Stimulated activated CD4-positive, alpha-beta T cell treated with anti-CD3 and anti-CD28 coated beads, Interleukin-4, amount 100 ng/mL, for 48 hours (primary cell): ENCODE measurements at regions not wholly inside any gene's neighbourhood (a gene's known extent, or its start where the extent isn't known, plus 50 kb on each side); places are given as distances from the start of the nearest gene placed in this dataset.
"Not testable (repeated sequence)": the region's sequence is repeated elsewhere in the genome, so short reads cannot be mapped to it uniquely, and the experiment has no call there.

Experiments
- DNase-seq, 2 donors: peaks; one replicate each; pipeline ENCODE4 v3.0.0-alpha.2; 2020; ENCODE audit warnings: low read depth in 2 of 2

GRCh38 chr1:43108080-43108479 is 64.0 kb downstream of the EBNA1BP2 start:
- DNase-seq: no peak

- DNase-seq: no peak
Observed at GRCh38 chr1:43107664-43108063, 64.4 kb downstream of the EBNA1BP2 start.

DNA sequence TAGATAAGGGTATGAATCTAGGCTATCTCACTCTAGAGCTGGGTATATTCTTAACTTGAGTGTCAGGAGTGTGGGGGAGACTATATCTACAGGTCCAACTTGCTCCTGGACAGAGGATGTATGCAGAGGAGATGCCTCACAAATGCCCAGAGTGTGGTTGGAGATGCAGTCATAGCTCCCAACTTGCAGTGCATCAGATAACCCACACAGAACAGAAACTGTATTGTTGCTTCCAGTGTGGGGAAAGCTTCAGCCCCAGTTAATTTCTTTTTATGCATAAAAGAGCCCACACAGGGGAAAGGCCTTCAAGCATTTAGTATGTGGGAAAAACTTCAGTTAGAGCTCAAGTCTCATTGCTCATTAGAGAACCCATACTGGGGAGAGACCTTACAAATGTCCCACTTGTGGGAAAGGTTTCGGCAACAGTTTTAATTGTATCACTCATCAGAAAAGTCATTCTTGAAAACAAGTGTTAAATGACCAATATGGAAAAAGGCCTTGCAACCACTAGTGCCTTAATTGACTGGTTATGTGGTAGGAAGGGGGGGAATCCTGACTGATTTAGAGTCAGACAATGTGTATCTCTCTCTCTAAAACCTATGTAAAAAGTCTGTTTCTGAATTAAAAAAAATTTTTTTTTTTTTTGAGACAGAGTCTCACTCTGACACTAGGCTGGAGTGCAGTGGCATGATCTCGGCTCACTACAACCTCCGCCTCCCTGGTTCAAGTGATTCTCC is 67.9 kb downstream of the EBNA1BP2 start:
- DNase-seq: no peak

GRCh38 chr1:43101061-43101460 is 71.0 kb downstream of the EBNA1BP2 start:
- no peak for DNase-seq

GRCh38 chr1:43098200-43098599 is 73.9 kb downstream of the EBNA1BP2 start:
- no peak for DNase-seq

DNA sequence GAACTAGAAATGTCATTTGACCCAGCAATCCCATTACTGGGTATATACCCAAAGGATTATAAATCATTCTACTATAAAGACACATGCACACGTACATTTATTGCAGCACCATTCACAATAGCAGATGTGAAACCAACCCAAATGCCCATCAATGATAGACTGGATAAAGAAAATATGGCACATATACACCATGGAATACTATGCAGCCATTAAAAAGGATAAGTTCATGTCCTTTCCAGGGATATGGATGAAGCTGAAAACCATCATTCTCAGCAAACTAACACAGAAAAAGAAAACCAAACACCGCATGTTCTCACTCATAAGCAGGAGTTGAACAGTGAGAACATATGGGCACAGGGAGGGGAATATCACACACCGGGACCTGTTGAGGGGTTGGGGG is 75.6 kb downstream of the EBNA1BP2 start:
- DNase-seq: not testable (repeated sequence)

GRCh38 chr1:43090812-43091211 is 81.3 kb downstream of the EBNA1BP2 start:
- not testable (repeated sequence) for DNase-seq

DNA sequence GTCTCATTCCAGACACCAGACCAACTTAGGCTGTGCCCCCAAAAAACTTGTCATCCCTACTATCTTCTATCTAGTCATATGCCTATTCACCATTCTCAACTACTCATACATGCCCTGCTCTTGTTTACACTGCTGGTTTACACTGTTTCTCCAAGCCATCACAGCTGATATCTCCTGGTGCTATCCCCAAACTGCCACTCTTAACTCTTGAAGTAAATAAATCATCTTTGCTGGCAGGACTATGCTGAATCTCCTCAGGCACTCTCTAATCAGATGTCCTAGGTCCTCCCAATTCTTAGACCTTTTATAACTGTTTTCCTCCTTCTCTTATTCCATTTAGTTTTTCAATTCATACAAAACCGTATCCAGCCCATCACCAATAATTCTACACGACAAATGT is 81.9 kb downstream of the EBNA1BP2 start:
- not testable (repeated sequence) for DNase-seq

- DNase-seq: no peak
Observed at GRCh38 chr1:43083375-43083891, 88.7 kb downstream of the EBNA1BP2 start.

DNA sequence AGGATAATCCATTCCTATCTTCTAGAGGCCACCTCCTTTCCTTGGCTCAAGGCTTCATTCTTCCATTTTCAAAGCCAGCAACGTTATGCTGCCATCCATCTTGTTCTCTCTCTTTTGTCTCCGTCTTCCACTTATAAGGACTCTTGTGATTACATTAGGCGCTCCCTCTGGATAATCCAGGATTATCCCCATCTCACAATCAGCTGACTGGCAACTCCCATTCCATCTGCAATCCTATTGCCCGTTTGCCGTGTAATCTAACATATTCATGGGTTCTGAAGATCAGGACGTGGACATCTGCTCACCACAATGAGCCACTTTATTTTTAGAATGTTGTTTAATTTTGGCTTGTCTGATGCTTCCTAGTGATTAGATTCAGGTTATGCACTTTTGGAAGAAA is 89.3 kb downstream of the EBNA1BP2 start:
- no peak for DNase-seq

DNA sequence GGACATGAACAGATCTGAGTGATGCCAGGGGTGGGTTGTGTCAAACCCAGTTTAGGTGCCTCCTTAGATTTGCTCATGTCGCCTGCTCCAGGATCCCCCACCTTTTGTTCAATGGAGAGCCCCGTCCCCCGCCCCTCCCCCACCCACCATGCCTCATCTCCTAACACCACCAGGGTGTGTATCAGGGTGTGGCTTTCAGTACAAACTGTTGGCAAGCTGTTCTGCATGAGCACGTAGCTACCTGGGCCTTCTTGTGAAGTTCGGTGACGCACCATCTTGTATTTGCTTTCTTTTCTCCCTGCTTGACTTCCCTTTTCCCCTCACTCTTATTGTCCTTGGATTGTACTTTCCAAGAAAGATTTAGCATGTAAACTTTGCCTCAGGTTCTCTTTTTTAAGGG is 94.8 kb downstream of the EBNA1BP2 start:
- no peak for DNase-seq

DNA sequence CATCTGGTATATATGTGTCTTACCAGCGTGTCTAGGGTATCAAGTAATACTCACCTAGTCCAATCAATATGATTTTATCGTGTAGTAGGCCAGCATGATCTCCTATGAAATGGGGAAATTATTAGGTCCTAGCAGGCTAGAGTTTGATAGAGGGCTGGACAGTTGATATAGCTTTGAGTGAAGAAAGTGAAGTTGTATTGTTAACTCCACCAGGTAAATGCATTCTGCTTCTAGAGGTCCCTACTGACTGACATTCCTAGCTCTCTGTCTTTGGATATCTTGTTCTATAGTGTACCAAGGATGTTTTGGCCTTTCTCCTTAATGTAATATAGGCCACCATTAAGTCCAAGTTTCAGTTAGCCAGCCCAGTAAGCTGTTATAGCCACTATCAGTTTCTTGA is 97.4 kb downstream of the EBNA1BP2 start:
- no peak for DNase-seq

- DNase-seq: no peak
Observed at GRCh38 chr1:43074244-43074643, 97.8 kb downstream of the EBNA1BP2 start.

DNA sequence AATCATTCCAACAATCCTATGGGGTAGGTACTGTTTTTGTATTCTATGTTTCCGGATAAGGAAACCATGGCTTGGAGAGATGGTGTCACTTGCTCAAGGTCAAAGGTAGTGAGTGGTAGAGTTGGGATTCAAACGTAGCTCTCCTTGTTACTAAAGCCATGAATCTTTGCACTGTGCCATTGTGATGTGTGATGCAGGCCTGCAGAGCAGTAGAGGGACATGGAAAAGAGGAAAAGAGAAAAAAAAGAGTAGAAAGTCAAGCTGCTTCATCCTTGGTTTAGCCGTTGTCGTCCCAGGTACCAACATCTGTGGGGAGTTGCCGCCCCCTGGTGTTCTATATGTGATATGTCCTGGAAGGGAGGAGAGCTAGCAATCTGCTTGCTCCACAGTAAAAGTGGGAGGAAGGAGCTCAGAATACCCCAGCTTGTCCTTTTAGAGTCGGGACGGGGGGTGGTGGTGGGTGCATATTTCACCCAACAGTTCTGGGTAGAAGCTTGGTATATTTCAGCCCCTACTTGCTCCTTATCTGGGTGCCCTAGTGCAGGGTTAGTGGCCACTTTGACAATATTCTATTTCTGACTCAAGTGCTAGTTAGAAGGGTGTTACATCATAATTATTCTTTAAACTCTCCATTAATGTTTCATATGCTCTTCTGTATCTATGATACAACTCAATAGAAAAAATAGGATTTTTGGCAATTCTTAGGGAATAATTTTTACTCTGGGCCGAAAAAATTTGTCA is 98.4 kb downstream of the EBNA1BP2 start:
- DNase-seq: peak; percentile 51 to 61

GRCh38 chr1:43072314-43072713 is 99.8 kb downstream of the EBNA1BP2 start:
- DNase-seq: no peak

DNA sequence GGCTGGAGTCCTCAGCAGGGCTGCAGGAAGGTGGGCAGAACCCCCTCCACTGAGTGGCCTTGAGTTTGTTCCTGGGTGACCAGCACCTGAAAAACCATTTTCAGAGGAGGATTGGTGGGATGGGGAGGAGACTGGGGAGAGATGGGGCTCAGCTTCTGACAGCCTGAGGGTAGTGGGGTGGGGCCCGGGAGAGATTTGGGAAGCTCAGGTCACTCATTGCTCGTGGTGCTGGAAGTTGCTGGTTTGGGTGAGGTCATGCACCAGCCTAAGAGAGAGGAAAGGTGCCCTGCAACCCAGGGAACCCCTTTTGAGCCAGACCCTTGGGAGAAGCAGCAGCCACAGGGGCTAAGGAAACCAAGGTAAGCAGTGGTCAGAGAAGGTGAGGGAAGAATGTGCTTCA is 100.8 kb downstream of the EBNA1BP2 start:
- no peak for DNase-seq

DNA sequence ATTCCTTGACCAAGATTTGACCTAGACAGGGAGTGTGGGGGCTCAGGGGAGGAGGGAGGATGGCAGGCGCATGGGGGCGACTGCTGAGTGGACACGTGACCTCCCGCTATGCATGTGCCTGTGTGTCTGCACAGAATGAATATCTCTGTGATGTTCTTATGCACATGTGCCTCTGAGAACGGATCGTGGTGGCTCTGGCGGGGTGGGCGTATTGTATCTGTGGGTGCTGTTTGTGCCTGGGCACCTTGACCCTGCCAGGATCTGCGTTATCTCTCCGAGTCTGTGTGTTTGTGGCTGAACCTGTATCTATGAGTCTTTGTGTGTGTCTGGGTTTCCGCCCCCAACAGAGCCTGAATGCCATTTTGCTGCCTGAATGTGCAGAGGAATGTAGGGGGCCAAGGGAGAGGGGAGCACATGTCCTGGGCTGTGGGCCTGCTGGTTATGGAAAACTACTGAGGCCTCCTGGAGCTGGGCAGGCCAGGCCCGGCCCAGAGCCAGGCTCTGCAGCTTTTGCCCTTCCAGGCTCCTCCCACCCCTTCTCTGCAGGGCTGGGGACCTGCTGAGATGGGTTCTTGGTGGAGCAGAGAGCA is 102.5 kb downstream of the EBNA1BP2 start:
- no peak for DNase-seq

DNA sequence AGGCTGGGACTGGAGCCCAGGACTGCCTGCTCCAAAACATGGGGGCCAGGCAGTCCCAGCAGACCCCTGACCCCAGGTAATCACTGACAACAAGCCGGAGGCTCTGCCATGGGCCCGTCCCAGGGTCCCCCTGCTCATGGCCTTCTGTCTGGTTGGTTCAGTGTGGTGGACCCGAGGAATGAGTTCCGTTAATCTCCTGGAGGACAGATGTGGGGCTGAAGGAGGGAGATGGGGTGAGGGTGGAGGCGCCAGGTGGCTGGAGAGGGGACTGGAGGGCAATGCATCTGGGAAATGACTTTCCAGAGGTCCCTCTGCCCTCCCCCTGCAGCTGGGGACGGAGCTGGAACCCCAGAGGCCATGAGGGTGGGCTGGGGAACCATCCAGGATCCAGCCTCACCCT is 103.2 kb downstream of the EBNA1BP2 start:
- no peak for DNase-seq

- no peak for DNase-seq
Observed at GRCh38 chr1:43067977-43068751, 103.9 kb downstream of the EBNA1BP2 start.

DNA sequence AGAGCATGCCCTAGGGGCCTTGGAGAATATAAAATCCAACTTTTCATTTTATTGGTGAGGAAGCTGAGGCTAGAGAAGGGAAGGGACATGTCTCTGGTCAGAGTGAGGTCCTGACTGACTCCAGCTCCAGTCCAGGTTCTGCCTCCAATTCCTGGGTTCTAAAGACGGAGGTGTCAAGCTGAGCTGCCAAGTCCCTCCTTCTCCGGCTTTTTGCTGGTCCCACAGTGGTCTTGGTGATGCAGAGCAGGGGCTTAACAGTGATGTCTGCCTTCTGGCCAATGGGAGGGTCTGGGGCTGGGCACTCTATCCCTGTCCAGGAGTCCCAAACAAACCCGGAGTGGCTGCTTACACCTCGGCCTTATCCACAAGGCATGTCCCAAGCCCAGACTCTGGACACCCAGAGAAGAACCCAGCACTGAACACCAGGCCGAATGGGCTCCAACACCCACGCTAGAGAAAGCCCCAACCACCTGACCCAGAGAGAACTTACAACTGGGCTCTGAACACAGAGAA is 104.8 kb downstream of the EBNA1BP2 start:
- no peak for DNase-seq

DNA sequence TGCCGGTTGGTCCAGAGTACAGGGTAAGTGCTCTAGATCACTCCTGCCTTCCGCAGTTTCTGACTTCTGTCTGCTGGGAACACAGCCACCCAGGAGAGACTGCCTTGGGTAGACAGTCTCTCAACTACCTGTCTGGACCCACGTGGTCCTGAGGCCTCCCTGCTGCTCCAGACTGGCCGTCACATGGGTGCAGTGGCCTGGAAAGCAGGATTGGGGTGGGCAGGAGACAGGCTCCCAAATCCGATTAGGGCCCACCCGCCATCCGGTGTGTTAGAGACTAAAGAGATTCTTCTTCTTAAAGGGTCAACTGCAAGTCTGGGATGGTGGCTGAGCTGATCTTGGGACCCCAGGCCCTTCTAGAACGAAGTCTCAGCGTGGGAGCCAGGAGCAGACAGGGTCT is 105.5 kb downstream of the EBNA1BP2 start:
- DNase-seq: no peak
